HL-60 (cell line): ENCODE measurements at regions not wholly inside any gene's neighbourhood (a gene's known extent, or its start where the extent isn't known, plus 50 kb on each side); places are given as distances from the start of the nearest gene placed in this dataset.
"Not testable (repeated sequence)": the region's sequence is repeated elsewhere in the genome, so short reads cannot be mapped to it uniquely, and the experiment has no call there.

ENCODE experiments used
- DNase-seq, 2 experiments: peaks; one replicate each; pipeline ENCODE4 v3.0.0-alpha.2; 2010 to 2020; ENCODE audit warnings: low read depth in 1 of 2, low spot score in 1 of 2
- H3K27ac ChIP-seq: fragments of 250-450 bp; sonication (Bioruptor Pico); replicated peaks from 2 replicates; pipeline ENCODE4 v1.5.1; 2020; ENCODE audit warnings: mild to moderate bottlenecking, moderate library complexity
- H3K27me3 ChIP-seq: fragments of 250-450 bp; sonication (Bioruptor Pico); 2 replicates; pipeline ENCODE4 v1.5.1; 2021; ENCODE audit warnings: mild to moderate bottlenecking, moderate library complexity; ENCODE audit not compliant: insufficient read depth, poor library complexity, severe bottlenecking
- H3K4me3 ChIP-seq: replicated peaks from 2 replicates; pipeline ENCODE4 v1.5.1; 2011; ENCODE audit warnings: mild to moderate bottlenecking, control low read depth, low read length; ENCODE audit not compliant: insufficient read depth
- CTCF ChIP-seq: IDR thresholded peaks from one replicate; pipeline ENCODE4 v1.5.1; 2011; ENCODE audit warnings: low read length, control low read depth, inconsistent platforms; ENCODE audit not compliant: insufficient read depth
- GABPA ChIP-seq: IDR thresholded peaks from 2 replicates; pipeline ENCODE4 v1.6.1; 2012; ENCODE audit warnings: low read depth
- POLR2AphosphoS5 ChIP-seq: IDR thresholded peaks from 2 replicates; pipeline ENCODE4 v1.6.1; 2012; ENCODE audit warnings: low read depth
- REST ChIP-seq: IDR thresholded peaks from 2 replicates; pipeline ENCODE4 v1.6.1; 2012; ENCODE audit warnings: low read depth; ENCODE audit not compliant: insufficient replicate concordance
- SPI1 ChIP-seq: IDR thresholded peaks from 2 replicates; pipeline ENCODE4 v1.6.1; 2012; ENCODE audit warnings: low read depth, mild to moderate bottlenecking, borderline replicate concordance

- DNase-seq = no peak
- Histone ChIP-seq H3K4me3 (no peak overlapping the region), H3K27ac (no peak overlapping the region), H3K27me3 (no peaks in the 10 kb centered on the region)
- TF ChIP-seq CTCF (no peak), GABPA (no peak), POLR2AphosphoS5 (no peak), SPI1 (no peak), REST (no peak)
Measured at GRCh38 chr6:115131709-115132490, 789.1 kb upstream of the HS3ST5 start.

GRCh38 chr6:115121513-115121912 lies 778.7 kb upstream of the HS3ST5 start:
- not testable (repeated sequence) for H3K4me3 ChIP-seq, H3K27me3 ChIP-seq, DNase-seq, H3K27ac ChIP-seq

- TF ChIP-seq CTCF = no peak
- TF ChIP-seq POLR2AphosphoS5 = no peak
- Histone ChIP-seq H3K27ac (no peak overlapping the region), H3K27me3 (no peaks in the 10 kb centered on the region), H3K4me3 (no peak overlapping the region)
- no peak for DNase-seq
Measured at GRCh38 chr6:115120391-115120790, 777.6 kb upstream of the HS3ST5 start.

GRCh38 chr6:115091461-115091860 lies 748.6 kb upstream of the HS3ST5 start:
- H3K4me3 ChIP-seq = no peak overlapping the region

More at GRCh38 chr6:115091461-115091860, 748.6 kb upstream of the HS3ST5 start:
- Histone ChIP-seq H3K27me3 (no peaks in the 10 kb centered on the region), H3K27ac (no peak overlapping the region)
- TF ChIP-seq GABPA (no peak), POLR2AphosphoS5 (no peak), CTCF (no peak), SPI1 (no peak), REST (no peak)
- DNase-seq = no peak
